ENCODE measurements at regions not wholly inside any gene's neighbourhood (a gene's known extent, or its start where the extent isn't known, plus 50 kb on each side); places are given as distances from the start of the nearest gene placed in this dataset.

DNA sequence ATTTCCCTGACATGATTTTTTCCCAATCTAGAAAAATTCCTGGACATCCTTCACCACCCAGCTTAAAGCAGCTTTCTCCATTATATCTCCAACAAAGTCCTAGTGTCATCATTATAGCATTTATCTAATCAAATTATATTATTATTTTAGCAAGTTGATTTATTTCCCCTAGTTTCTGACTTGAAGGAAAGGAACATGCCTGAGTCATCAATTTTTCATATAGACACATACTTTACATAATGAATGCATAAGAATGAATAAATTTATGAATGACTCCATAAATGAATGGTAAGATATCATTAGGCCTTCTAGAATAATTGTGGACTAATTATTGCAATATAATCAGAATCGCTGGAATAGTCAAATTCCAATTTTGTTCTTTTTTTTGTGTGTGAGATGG, 79.4 kb upstream of the COL11A1 start:
- no peak for TF ChIP-seq CTCF (IDR thresholded peaks at IDR 0.05)
- no peak for TF ChIP-seq POLR2A (IDR thresholded peaks at IDR 0.05)
